ENCODE measurements at regions not wholly inside any gene's neighbourhood (a gene's known extent, or its start where the extent isn't known, plus 50 kb on each side); places are given as distances from the start of the nearest gene placed in this dataset.
"Not testable (repeated sequence)": the region's sequence is repeated elsewhere in the genome, so short reads cannot be mapped to it uniquely, and the experiment has no call there.

GRCh38 chr1:242923603-242924002, 331.5 kb downstream of the CEP170 start:
- not testable (repeated sequence) for FAIRE-seq

GRCh38 chr1:242914729-242915128, 340.4 kb downstream of the CEP170 start:
- not testable (repeated sequence) for FAIRE-seq; DNase-seq (ENCODE audit: insufficient read length, low spot score)

More at GRCh38 chr1:242923603-242924002, 331.5 kb downstream of the CEP170 start:
- DNase-seq (ENCODE audit: insufficient read length, low spot score) = not testable (repeated sequence)

DNA sequence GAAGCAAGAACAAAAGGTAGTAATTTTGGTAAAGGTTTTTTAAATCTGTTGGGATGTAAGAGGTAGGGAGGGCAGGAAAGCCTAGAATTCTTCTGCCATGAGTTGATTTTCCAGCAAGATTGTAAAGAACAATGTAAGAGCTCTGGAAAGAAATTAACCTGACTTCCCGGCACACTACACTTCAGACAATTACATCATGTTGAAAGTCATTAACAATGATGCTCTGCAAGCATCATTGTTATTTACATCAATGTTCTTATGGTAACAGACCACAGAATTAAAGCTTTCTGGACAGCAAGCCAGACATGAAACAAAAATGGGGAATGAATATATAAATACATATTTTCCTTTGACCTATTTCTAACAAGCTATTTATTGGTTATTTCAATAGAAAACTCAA, 342.2 kb downstream of the CEP170 start:
- not testable (repeated sequence) for DNase-seq (ENCODE audit: insufficient read length, low spot score); FAIRE-seq

DNA sequence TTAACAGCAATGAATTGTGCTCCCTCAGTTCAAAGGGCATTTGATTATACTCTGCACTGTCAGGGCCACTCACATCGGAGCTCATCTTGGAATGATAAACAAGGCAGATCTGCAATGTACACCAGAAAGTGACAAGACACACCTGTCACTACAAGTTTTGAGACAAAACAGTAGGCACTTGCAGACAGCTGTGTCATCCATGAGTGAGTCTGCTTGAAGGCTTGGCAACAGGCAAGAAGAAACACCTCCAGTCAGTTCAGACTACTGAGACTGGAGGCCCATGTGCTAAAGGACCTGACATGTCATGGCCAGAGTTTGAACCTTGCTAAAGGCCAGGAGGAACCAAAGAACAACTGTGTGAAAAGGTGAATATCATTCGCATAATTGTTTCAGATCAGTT, 354.5 kb downstream of the CEP170 start:
- FAIRE-seq = peak; percentile 74
- DNase-seq (ENCODE audit: insufficient read length, low spot score) = not testable (repeated sequence)

- DNase-seq (ENCODE audit: insufficient read length, low spot score) = no peak
- FAIRE-seq = no peak
Measured at GRCh38 chr1:242890192-242890741, 364.8 kb downstream of the CEP170 start.

DNA sequence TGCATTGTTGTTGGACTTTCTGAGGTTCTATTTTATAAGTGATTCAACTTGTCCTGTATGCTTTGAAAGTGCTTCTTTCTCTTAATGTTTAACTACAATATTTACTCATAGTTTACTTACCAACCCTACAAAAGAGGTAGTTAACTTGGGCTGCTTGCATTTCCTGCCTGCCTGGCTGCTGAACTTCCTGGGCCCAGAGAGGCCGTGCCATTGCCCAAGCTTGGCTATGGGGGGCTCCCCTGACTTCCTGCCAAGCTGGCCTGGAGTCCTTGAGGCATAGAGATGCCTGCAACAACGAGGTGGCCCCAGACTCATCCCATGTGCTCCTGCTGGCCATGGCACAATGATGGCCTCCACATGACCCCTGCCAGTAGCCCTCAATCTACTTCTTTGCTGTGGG, 361.6 kb upstream of the PLD5 start:
- no peak for DNase-seq (ENCODE audit: insufficient read length, low spot score)
- FAIRE-seq = no peak

DNA sequence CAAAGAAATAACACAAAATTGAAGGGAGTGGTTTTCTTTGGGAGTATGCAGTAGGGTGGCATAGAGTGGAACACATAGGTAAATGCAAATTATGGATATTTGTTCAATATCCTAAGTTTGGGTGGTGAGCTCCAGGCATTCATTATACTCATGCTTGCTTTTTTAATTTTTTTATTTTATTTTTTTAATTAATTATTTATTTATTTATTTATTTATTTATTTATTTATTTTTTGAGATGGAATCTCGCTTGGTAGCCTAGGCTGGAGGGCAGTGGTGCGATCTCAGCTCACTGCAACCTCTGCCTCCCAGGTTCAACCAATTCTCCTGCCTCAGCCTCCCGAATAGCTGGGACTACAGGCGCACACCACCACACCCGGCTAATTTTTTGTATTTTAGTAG, 355.5 kb upstream of the PLD5 start:
- not testable (repeated sequence) for FAIRE-seq

DNA sequence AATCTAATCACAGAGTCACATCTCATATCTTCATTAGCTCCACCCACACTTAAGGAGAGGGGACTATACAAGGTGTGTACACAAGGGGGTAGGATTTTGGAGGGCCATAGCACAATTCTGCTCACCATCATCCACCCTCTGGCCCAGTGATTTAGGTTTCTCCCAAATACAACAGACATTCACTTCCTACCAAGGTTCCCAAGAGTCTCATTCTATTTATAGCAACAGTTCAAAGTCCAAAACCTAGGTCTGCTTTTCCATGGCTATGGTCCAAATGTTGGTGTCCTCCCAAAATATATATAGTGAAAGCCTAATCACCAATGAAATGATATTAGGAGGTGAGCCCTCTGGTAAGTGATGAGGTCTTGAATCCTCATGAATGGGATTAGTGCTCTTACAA, 353.2 kb upstream of the PLD5 start:
- DNase-seq (ENCODE audit: insufficient read length, low spot score) (no peak), FAIRE-seq (no peak)

More for the DNA sequence above, 355.5 kb upstream of the PLD5 start:
- not testable (repeated sequence) for DNase-seq (ENCODE audit: insufficient read length, low spot score)

DNA sequence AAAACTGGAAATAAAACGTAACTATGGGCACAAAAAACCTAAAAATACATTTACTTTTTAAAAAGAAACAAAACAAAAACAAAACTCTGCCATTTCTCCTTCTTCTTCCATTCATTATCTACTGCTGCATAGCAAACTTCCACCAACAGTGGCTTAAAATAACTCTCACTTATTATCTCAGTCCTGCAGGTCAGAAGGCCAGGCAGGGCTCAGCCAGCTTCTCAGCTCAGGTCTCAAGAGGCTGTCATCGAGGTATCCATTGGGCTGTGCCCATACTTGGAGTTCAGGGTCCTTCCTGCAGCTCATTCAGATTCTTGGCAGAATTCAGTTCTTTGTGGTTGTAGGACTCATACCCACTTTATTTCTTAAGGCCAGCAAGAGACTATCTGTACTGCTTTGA, 352.7 kb upstream of the PLD5 start:
- FAIRE-seq (no peak), DNase-seq (ENCODE audit: insufficient read length, low spot score) (no peak)

DNA sequence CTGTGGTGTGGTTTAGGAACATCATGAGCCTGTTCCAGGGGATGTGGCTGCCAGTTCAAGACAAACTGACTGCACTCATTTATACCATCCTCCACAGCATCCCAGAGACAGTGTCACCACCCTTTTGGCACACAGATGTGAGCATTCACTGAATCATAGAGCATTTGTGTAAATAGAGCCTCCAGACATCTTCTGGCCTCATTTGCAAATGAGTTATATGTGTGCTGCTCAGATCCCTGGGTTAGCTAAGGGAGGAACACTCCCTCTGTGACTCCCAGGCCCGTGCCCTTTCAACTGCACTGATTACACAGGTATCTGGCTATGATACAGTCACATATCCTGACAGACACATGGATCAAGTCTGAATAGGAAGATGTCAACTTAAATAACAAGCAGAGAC, 351.5 kb upstream of the PLD5 start:
- no peak for DNase-seq (ENCODE audit: insufficient read length, low spot score)
- FAIRE-seq = no peak

DNA sequence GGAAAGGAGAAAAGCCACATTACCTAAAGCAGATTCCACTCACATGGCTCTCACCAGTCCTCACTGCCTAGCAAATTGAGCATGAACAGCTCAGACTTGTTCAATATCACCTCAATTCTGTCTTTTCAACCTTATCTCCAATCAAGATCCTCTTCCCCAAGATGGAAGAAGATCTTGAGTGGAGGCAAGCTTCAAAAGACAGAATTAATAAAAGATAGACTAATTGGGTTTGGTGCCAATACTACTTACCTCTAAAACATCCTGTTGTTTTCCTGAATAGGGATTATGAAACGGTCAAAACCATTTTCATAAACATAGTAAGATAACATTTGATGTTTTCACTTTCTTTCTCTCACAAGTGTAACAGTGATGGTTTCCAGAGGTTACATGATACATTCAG, 349.2 kb upstream of the PLD5 start:
- FAIRE-seq (no peak), DNase-seq (ENCODE audit: insufficient read length, low spot score) (no peak)

GRCh38 chr1:242872521-242872920, 348.0 kb upstream of the PLD5 start:
- no peak for DNase-seq (ENCODE audit: insufficient read length, low spot score)
- no peak for FAIRE-seq

DNA sequence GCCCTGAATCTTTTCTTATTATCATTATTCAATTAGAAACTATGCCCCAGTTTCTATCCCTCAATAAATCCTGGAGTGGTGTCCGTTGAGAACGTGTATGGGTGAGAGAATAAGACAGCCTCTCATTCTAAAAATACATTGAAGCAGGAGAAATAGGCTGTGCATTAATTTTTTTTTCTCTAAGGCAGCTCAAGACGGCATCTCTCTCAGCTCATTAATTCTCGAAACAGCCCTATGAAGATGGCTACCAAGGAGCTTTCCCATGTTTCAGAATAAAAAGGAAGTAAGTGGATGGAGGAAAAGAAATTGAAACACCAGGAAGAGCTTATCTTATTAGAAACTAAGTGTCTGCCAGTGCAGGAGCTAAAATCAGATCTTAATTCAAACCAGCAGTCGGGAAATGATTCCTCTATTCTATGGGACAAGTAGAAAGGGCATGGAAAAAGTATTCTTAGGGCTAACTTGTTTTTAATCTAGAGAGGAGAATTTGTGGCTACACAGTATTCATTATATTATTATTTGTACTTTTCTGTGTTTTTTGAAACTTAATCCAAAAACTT, 347.1 kb upstream of the PLD5 start:
- FAIRE-seq (no peak), DNase-seq (ENCODE audit: insufficient read length, low spot score) (no peak)

- no peak for FAIRE-seq
- DNase-seq (ENCODE audit: insufficient read length, low spot score) = no peak
Measured at GRCh38 chr1:242870966-242871365, 346.5 kb upstream of the PLD5 start.

GRCh38 chr1:242856289-242856688, 331.8 kb upstream of the PLD5 start:
- DNase-seq (ENCODE audit: insufficient read length, low spot score) = no peak
- no peak for FAIRE-seq

DNA sequence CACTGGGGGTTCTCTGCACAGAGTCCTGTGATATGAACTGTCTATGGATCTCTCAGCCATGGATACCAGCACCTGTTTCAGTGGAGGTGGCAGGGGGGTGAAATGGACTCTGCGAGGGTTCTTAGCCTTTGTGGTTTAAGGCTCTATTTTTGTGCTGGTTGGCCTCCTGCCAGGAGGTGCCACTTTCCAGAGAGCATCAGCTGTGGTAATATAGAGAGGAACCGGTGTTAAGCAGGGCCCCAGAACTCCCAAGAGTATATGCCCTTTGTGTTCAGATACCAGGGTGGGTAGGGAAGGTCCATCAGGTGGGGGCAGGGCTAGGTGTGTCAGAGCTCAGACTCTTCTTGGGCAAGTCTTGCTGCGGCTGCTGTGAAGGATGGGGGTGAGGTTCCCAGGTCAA, 330.0 kb upstream of the PLD5 start:
- DNase-seq (ENCODE audit: insufficient read length, low spot score) (no peak), FAIRE-seq (no peak)

DNA sequence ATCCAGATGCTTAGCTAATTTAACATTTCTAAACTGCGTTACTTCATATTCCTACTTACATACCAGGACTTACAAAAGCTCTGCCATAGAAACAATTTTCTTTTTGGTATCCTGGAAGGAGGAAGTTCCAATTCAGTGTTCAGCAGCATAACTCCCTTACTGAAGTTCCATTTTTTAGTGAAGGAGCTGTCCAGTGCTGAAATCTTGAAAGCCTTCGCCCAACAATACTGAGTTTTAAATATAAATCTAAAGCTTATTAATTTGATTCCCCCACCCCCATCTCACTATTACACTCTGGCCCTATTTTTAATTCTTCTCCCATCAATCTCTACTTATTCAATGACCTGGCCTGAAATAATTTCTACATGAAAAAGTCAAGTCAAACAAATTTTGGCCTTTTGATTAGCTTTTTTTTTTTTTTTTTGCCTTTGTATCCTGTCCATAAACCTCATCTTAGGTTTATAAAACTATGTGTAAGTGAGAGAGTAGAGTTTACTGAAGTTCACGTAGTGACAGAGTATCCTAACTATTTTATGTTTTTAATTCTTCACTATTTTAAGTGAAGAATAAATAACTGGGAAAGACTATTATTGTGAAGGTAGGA, 323.0 kb upstream of the PLD5 start:
- FAIRE-seq (no peak), DNase-seq (ENCODE audit: insufficient read length, low spot score) (no peak)

DNA sequence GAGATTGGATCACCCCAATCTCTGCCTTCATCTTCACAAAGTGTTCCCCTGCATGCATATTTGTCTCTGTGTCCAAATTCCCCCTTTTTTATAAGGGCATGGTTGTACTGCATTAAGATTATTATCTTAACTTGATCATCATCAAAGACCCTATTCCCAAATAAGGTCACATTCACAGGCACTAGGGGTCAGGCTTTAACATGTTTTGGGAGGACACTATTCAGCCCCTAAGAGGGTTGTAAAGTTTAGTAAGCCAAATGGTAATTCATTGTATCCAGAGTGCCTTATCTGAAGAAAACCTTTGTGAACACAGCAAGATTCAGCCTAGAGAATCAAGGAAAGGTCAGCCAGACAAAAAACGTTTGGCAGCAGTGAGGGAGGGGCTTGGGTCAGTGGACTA, 317.6 kb upstream of the PLD5 start:
- DNase-seq (ENCODE audit: insufficient read length, low spot score) (no peak), FAIRE-seq (no peak)

- FAIRE-seq = no peak
- no peak for DNase-seq (ENCODE audit: insufficient read length, low spot score)
Measured at GRCh38 chr1:242839101-242839500, 314.6 kb upstream of the PLD5 start.

GRCh38 chr1:242836423-242836822, 311.9 kb upstream of the PLD5 start:
- DNase-seq (ENCODE audit: insufficient read length, low spot score) (no peak), FAIRE-seq (no peak)

GRCh38 chr1:242828828-242829227, 304.3 kb upstream of the PLD5 start:
- no peak for DNase-seq (ENCODE audit: insufficient read length, low spot score)
- no peak for FAIRE-seq

- no peak for DNase-seq (ENCODE audit: insufficient read length, low spot score)
- no peak for FAIRE-seq
Measured at GRCh38 chr1:242828199-242828598, 303.7 kb upstream of the PLD5 start.
